ENCODE measurements at regions not wholly inside any gene's neighbourhood (a gene's known extent, or its start where the extent isn't known, plus 50 kb on each side); places are given as distances from the start of the nearest gene placed in this dataset.
"Not testable (repeated sequence)": the region's sequence is repeated elsewhere in the genome, so short reads cannot be mapped to it uniquely, and the experiment has no call there.

DNA sequence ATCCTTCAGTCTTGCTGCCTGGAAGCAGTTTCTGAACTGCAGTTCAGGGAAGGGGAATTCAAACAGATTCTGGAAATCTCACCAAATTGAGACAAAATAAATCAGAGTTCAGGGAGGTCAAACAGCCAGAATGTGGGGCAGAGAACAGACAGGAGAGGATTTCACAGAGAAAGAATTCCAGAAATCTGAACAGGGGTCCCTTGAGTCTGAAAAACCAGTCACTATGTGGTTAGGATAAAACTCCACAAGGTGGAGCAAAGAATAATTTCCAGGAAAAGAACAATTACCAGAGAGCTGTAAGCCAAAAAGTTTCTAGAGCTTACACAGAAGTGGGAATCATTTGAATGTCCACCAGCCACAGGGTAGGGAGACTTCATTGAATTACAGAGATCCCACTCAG lies 84.7 kb downstream of the URB2 start:
- DNase-seq, result no peak

DNA sequence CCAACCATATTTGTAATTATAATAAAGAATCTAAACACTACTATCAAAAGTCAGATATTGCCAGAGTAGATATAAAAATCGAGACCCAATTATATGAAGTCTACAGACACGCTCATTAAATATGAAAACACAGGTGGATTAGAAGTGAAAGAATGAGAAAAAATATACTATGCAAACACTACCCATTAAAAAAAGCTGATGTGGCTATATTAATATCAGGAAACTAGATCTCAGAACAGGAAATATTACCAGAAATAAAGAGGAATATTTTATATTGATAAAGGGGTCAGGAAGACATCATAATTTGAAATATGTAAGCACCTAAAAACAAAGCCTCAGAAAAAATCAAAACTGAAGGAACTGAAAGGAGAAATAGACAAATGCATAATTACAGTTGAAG lies 88.3 kb downstream of the URB2 start:
- no peak for DNase-seq

DNA sequence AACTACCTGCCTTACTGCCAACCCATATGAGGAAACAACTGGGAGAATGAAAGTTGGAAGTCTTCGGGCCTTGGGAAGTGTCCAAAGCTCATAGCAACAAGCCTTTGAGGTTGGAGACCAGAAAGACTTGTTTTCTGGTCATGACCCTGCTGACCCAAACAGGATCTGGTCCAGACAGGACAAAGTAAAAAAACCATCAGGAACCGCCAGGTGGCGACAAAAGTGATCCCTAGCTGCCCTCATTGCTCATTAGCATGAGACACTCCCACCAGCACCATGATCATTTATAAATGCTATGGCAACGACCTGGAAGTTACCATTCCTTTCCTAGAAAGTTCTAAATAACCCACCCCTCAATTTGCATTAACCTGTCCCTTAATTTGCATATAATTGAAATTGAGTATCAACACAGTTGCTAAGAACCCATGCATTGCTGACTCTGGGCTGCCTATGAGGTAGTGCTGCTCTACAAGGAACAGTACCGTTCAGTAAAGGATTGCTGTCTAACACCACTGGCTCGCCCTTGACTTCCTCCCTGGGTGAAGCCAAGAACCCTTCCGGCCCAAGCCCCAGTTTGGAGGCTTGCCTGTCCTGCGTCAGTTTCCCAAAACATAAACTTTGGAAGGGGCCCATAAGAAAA lies 89.0 kb downstream of the URB2 start:
- DNase-seq, result no peak

GRCh38 chr1:229716069-229716468 lies 90.0 kb downstream of the URB2 start:
- DNase-seq, result no peak

DNA sequence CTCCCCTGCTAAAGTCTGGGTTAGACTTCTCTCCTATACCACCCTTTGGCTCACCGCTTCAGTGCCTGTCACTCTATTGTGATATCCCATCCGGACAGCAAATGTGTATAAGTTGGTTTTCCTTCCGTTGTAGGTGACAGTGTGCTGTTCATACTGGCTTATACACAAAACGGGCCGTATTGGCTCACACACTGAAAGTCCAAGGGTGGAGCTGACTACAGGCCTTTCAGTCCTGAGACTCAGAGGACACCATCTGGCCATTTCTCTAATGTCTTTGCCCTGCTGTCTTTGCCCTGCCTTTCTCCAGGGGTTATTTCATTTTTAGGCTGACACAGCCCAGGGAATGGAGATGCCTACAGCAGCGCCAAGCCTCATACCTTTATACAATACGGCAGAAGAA lies 90.7 kb downstream of the URB2 start:
- no peak for DNase-seq

GRCh38 chr1:229717786-229718576 lies 91.9 kb downstream of the URB2 start:
- no peak for DNase-seq

DNA sequence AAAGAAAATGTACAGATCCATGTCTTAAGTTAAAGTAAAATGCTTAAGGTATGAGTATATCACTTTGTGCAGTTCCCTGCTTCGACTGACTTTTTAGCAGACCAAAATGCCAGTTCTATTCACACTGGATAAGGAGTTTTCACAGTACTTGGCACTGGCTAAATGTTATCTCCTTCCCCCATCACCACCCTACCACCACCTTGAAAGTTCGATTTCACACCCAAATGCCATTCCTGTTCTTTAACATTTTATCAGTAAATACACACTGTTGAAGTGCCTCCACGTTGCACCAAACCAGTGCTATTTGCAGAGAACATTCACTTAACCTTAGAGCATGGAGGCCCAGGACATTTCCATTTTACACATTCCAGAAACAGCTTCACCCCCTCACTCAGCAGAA lies 100.0 kb downstream of the URB2 start:
- no peak for DNase-seq

DNA sequence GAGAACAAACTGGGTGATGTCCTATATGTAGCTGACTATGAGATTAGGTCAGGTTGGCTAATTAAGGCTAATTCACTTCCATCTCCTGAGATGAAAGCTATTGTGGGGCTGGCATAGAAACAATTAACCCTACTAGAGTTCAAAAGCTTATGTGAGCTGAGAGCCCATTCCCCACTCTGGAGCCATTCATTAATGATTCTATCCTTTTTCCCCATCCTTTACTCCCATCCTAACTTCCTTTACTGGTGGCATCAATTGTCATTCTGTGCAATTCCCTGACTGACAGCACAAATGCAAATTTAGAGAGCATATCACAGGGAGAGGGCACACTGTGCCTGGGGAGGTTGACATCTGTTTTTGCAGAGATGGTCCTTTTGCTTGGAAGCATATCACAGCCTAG lies 103.9 kb downstream of the URB2 start:
- no peak for DNase-seq

DNA sequence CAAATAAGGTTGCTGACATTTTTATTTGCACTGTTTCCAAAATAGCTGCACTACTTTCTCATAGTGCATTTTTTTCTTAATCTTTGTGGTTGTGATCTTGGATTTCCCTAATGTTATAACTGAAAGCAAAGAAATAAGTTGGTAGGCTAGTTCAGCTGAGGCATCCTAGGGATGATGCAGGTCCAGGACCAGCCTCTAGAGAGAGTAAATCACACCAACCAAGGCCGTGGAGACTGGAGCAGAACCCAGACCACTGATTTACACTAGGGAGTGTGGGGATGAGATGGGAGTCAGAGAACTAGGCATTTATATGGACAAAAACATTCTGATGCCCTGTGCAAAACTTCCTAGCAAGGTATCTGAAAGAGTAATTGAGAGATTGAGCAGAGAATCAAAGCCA lies 104.5 kb downstream of the URB2 start:
- no peak for DNase-seq

- no peak for DNase-seq
These were observed 106.0 kb downstream of the URB2 start for GRCh38 chr1:229732061-229732460.

DNA sequence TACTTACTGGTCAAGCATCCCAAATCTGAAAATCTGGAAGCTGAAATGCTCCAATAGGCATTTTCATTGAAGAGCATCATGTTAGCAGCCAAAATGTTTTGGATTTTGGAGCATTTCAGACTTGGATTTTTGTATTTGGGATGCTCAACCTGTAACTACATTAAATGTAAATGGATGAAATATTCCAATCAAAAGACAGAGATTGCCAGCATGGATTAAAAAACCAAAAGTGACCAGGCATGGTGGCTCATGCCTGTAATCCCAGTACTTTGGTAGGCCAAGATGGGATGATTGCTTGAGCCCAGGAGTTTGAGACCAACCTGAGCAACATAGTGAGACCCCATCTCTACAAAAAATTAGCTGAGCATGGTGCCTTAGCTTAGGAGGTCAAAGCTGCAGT lies 110.3 kb downstream of the URB2 start:
- DNase-seq, result no peak

DNA sequence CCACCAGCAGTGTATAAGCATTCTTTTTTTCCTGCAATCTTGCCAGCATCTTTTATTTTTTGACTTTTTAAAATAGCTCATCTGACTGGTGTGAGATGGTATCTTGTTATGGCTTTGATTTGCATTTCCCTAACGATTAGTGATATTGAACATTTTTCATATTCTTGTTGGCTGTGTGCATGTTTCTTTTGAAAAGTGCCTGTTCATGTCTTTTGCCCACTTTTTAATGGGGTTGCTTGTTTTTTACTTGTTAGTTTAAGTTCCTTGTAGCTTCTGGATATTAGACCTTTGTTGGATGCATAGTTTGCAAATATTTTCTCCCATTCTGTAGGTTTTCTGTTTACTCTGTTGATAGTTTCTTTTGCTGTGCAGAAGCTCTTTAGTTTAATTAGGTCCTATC lies 116.6 kb downstream of the URB2 start:
- not testable (repeated sequence) for DNase-seq

GRCh38 chr1:229749992-229750391 lies 123.9 kb downstream of the URB2 start:
- DNase-seq, result no peak

GRCh38 chr1:229751610-229752009 lies 125.6 kb downstream of the URB2 start:
- no peak for DNase-seq

DNA sequence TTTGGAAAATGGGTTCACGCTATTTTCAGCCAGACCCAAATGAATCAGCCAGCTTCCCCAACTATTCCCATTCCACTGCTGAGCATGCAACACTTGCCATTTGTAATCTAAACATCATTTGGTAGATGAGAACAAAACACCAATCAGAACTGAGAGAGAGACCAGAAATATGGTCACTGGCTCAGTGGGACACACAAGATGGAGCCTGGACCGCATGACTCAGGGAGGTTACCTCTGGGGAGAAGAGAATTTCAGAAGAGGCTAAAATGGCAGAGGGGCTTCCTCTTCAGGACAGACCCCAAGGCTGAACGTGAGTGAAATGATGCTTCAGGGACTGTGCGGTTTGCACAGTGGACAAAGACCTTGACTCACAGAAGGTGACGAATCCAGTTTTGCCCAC lies 126.6 kb downstream of the URB2 start:
- DNase-seq, result no peak

DNA sequence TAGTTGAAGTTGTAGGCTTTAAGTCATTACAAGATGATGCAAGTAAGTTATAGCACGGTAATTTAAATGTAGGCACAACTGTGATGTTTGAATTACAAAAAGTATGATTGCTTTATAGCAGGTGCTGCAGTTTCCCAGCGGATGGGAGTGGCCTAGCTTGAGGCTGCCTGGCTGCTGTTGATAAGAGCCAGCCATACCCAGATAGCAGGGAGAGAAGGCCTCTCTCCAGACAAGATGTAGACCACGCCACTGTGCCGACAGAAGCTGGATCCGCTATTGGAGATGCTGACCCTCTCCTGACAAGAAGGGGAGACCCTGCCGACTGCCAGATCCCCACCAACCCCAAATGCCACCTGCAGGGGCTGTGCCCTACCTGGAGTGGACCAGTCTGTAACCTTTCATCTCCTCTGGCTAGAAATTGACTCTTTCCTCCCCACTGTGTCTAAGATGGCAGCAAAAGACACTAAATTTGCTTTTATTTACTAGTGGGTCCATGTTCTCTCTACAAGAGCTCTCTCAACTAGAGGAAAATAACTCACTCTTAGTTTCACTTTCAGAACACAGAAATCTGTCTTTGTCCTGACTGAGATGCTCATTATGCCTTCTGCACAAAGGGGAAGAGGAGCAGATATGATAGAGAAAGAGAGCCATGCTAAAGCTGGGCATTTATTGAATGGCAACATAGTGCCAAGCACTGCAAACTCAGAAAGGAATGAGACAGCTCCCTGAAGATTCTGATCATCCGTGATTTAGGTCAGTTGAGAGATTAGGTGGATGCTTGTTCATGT lies 127.9 kb downstream of the URB2 start:
- DNase-seq, result no peak

DNA sequence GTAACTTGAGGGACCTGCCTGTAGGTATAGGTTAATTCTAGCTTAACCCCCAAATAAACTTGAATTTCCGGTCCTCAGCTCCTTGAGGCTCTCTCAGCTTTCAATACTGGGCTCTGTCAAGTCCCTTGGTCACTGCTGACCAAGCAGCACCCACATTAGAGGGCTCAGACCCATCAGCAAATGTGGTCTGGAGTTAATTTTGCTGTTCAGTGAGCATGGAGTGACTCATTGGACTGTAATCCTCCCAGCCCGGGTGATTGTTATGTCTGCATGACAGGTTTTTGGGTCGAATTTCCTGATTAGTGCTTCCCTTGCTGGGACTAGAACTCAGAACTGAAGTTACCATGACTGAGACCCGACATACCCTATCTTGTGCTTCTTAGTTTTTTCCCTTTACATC lies 130.6 kb downstream of the URB2 start:
- DNase-seq, result no peak

DNA sequence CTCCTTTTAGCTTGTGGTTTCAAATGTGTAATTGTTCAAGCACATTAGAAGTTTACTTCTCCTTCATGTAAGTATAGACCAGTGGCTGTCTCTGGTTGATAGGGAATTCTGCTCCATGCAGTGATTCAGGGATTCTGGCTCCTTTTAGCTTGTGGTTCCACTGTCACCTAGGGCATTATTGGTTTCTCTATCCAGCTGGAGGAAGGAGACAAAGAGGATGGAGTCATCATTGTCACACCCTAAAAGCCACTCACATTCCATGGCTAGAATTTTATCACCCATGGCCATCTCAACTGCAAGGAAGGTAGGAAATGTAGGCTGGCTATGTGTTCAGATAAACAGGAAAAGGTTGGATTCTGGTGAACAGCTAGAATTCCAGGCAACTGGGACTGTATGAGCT lies 131.2 kb downstream of the URB2 start:
- DNase-seq, result no peak

DNA sequence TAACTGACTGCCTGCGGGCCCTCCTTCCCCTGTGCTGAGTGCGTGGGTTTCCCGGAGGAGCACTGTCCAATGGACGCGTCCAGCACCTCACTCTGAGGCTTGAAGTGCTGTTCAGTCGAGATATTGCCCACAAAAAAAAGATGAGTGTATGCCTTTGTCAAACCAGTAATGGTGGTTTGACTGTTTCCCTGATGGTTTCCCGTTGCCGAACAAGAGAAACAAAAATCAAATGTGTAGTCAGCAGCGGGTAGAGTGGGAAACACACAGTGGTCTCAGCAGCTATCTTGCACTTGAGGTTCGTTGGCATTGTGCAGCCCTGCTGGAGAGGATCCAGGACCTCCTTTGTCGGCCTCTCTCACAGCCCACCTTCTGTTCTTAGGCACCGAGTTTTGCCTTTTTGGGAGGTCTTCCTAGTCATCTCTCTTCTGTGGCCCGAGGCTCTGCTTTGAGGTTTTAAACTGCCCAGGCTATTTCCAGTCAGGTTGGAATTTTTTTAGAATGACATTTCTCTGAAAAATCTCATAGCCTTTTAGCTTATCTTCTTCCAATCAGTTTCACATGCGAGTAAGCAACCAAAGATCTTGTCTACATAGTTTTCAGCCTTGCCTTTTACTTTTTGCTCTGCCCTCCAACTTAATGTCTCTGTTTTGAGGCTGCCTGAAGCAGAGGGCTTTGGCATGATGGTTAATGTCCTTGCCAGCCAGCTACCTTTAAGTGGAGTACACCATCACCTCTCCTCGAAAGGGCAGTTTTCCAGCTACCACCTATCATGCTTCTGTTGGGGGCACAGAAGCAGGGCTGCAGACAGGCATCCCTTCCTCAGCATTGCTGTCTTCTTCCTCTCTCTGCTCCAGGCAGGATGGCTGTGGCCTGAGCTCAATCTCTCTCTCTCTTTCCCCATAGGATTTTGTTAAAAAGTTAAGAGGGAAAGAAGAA lies 132.3 kb downstream of the URB2 start:
- DNase-seq, result no peak

DNA sequence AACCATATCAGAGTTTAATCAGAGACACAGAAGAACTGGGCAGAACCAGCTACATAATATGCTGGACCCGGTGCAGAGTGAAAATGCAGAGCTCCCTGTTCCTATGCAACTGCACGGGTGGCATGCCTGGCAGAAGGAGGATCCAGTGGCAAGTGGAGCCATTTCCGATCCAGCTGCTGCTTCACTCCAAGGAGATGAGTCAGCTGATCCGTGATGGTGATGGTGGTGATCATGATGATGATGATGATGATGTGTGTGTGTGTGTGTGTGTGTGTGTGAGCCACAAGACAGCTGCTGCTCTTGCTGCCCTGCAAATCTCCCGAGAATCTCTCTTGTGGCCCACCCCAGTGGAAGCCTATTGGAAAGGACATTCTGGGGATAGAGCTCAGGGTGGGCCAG lies 133.0 kb downstream of the URB2 start:
- no peak for DNase-seq

DNA sequence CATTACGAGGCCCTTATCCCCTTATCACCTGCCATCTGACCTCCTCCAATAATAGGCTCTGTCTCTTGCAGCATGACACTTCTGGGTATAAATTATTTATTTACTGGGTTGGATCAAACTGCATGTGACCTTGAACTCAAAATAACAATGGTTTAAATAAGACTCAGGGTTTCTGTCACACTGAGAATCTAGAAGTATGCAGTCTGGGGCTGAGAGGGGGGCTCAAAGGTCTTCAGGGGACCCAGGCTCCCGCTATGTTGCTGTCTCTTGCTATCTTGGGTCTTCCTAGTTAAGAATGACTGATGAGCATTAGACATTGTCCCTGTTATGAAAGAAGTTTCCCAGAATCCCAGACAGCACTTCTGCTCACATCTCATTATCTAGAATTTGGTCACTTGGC lies 133.5 kb downstream of the URB2 start:
- no peak for DNase-seq

DNA sequence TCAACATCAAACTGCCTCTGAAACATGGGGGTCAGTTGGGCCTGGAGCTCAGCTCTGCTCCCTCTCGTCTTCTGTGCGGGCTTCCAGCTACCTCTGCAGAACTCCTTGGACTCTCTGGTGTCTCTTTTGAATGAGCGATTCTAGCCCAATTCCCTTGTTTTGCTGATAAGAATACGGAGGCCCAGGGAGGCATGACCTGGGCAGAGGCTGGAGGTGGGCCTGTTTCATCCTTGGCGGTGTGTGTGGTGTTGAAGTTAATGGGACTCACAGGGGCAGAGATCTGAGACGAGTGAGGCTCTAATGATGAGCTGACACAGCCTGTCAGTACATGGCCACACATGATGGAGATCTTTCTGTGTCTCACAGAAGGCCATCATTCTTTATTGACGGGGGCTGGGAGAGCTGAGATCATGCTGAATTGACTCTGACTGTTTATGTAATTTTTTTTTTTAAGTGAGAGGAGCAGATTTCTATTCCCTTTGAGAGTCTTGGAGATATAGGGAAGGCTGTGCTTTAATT lies 134.5 kb downstream of the URB2 start:
- DNase-seq, result no peak

GRCh38 chr1:229762891-229763290 lies 136.8 kb downstream of the URB2 start:
- no peak for DNase-seq

Measured in NCI-H524 treated with DMSO at 0.1 percent for 48 hours (cell line).